HG02623 (cell line): ENCODE measurements at regions not wholly inside any gene's neighbourhood (a gene's known extent, or its start where the extent isn't known, plus 50 kb on each side); places are given as distances from the start of the nearest gene placed in this dataset.
A peak's percentile ranks its signal among the peaks of the same experiment; 100 is the strongest.

ENCODE experiments used
- ATAC-seq: cut with Tn5 transposase; IDR thresholded peaks from one replicate; pipeline ENCODE4 v1.9.1; 2021; ENCODE audit warnings: moderate library complexity; ENCODE audit not compliant: unreplicated experiment

GRCh38 chr2:144248350-144249034 lies 271.4 kb downstream of the ZEB2 start:
- no peak for ATAC-seq

GRCh38 chr2:144244938-144245337 lies 275.0 kb downstream of the ZEB2 start:
- no peak for ATAC-seq

- ATAC-seq, result no peak
These were observed 277.6 kb downstream of the ZEB2 start for GRCh38 chr2:144242311-144242710.

- no peak for ATAC-seq
These were observed 278.1 kb downstream of the ZEB2 start for GRCh38 chr2:144241801-144242200.

- peak; percentile 80 for ATAC-seq
These were observed 279.1 kb downstream of the ZEB2 start for GRCh38 chr2:144240656-144241339.

- no peak for ATAC-seq
These were observed 280.2 kb downstream of the ZEB2 start for GRCh38 chr2:144239726-144240125.

- no peak for ATAC-seq
These were observed 280.6 kb downstream of the ZEB2 start for GRCh38 chr2:144239306-144239705.

GRCh38 chr2:144237830-144238627 lies 281.9 kb downstream of the ZEB2 start:
- ATAC-seq, result no peak

GRCh38 chr2:144237108-144237507 lies 282.8 kb downstream of the ZEB2 start:
- ATAC-seq, result no peak

GRCh38 chr2:144235050-144235449 lies 284.9 kb downstream of the ZEB2 start:
- ATAC-seq, result no peak

GRCh38 chr2:144234542-144234871 lies 285.4 kb downstream of the ZEB2 start:
- no peak for ATAC-seq

- no peak for ATAC-seq
These were observed 286.0 kb downstream of the ZEB2 start for GRCh38 chr2:144233733-144234541.

GRCh38 chr2:144233317-144233716 lies 286.6 kb downstream of the ZEB2 start:
- no peak for ATAC-seq

- no peak for ATAC-seq
These were observed 289.4 kb downstream of the ZEB2 start for GRCh38 chr2:144230448-144231085.

- ATAC-seq, result no peak
These were observed 289.9 kb downstream of the ZEB2 start for GRCh38 chr2:144230033-144230432.

- ATAC-seq, result no peak
These were observed 290.6 kb downstream of the ZEB2 start for GRCh38 chr2:144229296-144229695.

GRCh38 chr2:144227427-144228105 lies 292.4 kb downstream of the ZEB2 start:
- ATAC-seq, result no peak

- ATAC-seq, result no peak
These were observed 294.8 kb downstream of the ZEB2 start for GRCh38 chr2:144225076-144225475.

GRCh38 chr2:144224472-144224871 lies 295.4 kb downstream of the ZEB2 start:
- ATAC-seq, result no peak

GRCh38 chr2:144219979-144220378 lies 299.9 kb downstream of the ZEB2 start:
- no peak for ATAC-seq
